NB4 (cell line): ENCODE measurements at regions not wholly inside any gene's neighbourhood (a gene's known extent, or its start where the extent isn't known, plus 50 kb on each side); places are given as distances from the start of the nearest gene placed in this dataset.
A peak's percentile ranks its signal among the peaks of the same experiment; 100 is the strongest.

Source experiments
- DNase-seq: peaks from one replicate; pipeline ENCODE4 v3.0.0; 2010; ENCODE audit warnings: low read depth
- H3K4me3 ChIP-seq: one replicate; pipeline ENCODE4 v1.5.1; 2011; ENCODE audit warnings: mild to moderate bottlenecking, low read depth, low read length, moderate library complexity
- CTCF ChIP-seq: IDR thresholded peaks from one replicate; pipeline ENCODE4 v1.5.1; 2012; ENCODE audit warnings: low read depth, low read length
- MAX ChIP-seq: IDR thresholded peaks from 2 replicates; pipeline ENCODE4 v1.6.1; 2011; ENCODE audit warnings: low read depth, low read length
- MYC ChIP-seq: IDR thresholded peaks from 2 replicates; pipeline ENCODE4 v1.6.1; 2011; ENCODE audit warnings: low read depth, low read length
- POLR2A ChIP-seq: IDR thresholded peaks from 2 replicates; pipeline ENCODE4 v1.6.1; 2011; ENCODE audit warnings: mild to moderate bottlenecking; ENCODE audit not compliant: insufficient read length; ENCODE audit errors: extremely low read depth

GRCh38 chr1:213659580-213660547 is 327.9 kb upstream of the PROX1 start:
- H3K4me3 ChIP-seq = no peak overlapping the region
- DNase-seq = no peak
- TF ChIP-seq MAX (no peak), POLR2A (no peak), MYC (no peak)

- peak; percentile 4 for DNase-seq
- TF ChIP-seq MYC = no peak
- no peak for TF ChIP-seq POLR2A
- TF ChIP-seq CTCF = no peak
- TF ChIP-seq MAX = no peak
- no peak overlapping the region for H3K4me3 ChIP-seq
Observed at GRCh38 chr1:213661302-213661701, 326.5 kb upstream of the PROX1 start.

- peak; percentile 14 for DNase-seq
- TF ChIP-seq POLR2A (no peak), CTCF (no peak), MYC (no peak), MAX (no peak)
- H3K4me3 ChIP-seq = no peak overlapping the region
Observed at GRCh38 chr1:213666113-213666512, 321.7 kb upstream of the PROX1 start.

- TF ChIP-seq POLR2A (no peak), MYC (no peak), CTCF (no peak), MAX (no peak)
- DNase-seq = no peak
- H3K4me3 ChIP-seq = no peak overlapping the region
Observed at GRCh38 chr1:213666922-213667321, 320.9 kb upstream of the PROX1 start.

- no peak for TF ChIP-seq POLR2A
- TF ChIP-seq MAX = no peak
- TF ChIP-seq CTCF = no peak
- TF ChIP-seq MYC = no peak
- no peak overlapping the region for H3K4me3 ChIP-seq
- DNase-seq = no peak
Observed at GRCh38 chr1:213669512-213669911, 318.3 kb upstream of the PROX1 start.
